GM19324 (cell line): ENCODE measurements at regions not wholly inside any gene's neighbourhood (a gene's known extent, or its start where the extent isn't known, plus 50 kb on each side); places are given as distances from the start of the nearest gene placed in this dataset.
"Not testable (repeated sequence)": the region's sequence is repeated elsewhere in the genome, so short reads cannot be mapped to it uniquely, and the experiment has no call there.

ENCODE experiments used
- ATAC-seq: cut with Tn5 transposase; IDR thresholded peaks from one replicate; pipeline ENCODE4 v1.9.1; 2021; ENCODE audit warnings: mild to moderate bottlenecking, moderate library complexity; ENCODE audit not compliant: unreplicated experiment, low FRiP score

- ATAC-seq: not testable (repeated sequence)
These were observed 2144.1 kb upstream of the TPTE start for GRCh38 chr21:8377093-8377841.

- ATAC-seq: not testable (repeated sequence)
These were observed 2140.8 kb upstream of the TPTE start for GRCh38 chr21:8380419-8381079.

GRCh38 chr21:8388169-8388939, 2133.0 kb upstream of the TPTE start:
- not testable (repeated sequence) for ATAC-seq

GRCh38 chr21:8388940-8389238, 2132.5 kb upstream of the TPTE start:
- not testable (repeated sequence) for ATAC-seq

GRCh38 chr21:8390550-8391171, 2130.7 kb upstream of the TPTE start:
- not testable (repeated sequence) for ATAC-seq

GRCh38 chr21:8394380-8394779, 2127.0 kb upstream of the TPTE start:
- ATAC-seq: not testable (repeated sequence)

GRCh38 chr21:8395992-8396391, 2125.4 kb upstream of the TPTE start:
- ATAC-seq: not testable (repeated sequence)

- ATAC-seq: not testable (repeated sequence)
These were observed 2122.4 kb upstream of the TPTE start for GRCh38 chr21:8398870-8399437.

- peak; percentile 78 for ATAC-seq
These were observed 2121.5 kb upstream of the TPTE start for GRCh38 chr21:8399866-8400265.

GRCh38 chr21:8401799-8402198, 2119.6 kb upstream of the TPTE start:
- ATAC-seq: not testable (repeated sequence)

GRCh38 chr21:8406331-8406730, 2115.1 kb upstream of the TPTE start:
- not testable (repeated sequence) for ATAC-seq

- not testable (repeated sequence) for ATAC-seq
These were observed 2110.2 kb upstream of the TPTE start for GRCh38 chr21:8411139-8411671.

- ATAC-seq: peak; percentile 94
These were observed 2101.3 kb upstream of the TPTE start for GRCh38 chr21:8419925-8420560.

GRCh38 chr21:8427790-8428667, 2093.4 kb upstream of the TPTE start:
- peak; percentile 52 for ATAC-seq

GRCh38 chr21:8428668-8429456, 2092.5 kb upstream of the TPTE start:
- ATAC-seq: peak; percentile 79

- not testable (repeated sequence) for ATAC-seq
These were observed 2086.7 kb upstream of the TPTE start for GRCh38 chr21:8434710-8435109.

GRCh38 chr21:8443093-8443492, 2078.3 kb upstream of the TPTE start:
- ATAC-seq: not testable (repeated sequence)

- not testable (repeated sequence) for ATAC-seq
These were observed 2071.6 kb upstream of the TPTE start for GRCh38 chr21:8449807-8450206.
